GM21447 (cell line): ENCODE measurements at regions not wholly inside any gene's neighbourhood (a gene's known extent, or its start where the extent isn't known, plus 50 kb on each side); places are given as distances from the start of the nearest gene placed in this dataset.

Source experiments
- ATAC-seq: cut with Tn5 transposase; IDR thresholded peaks from one replicate; pipeline ENCODE4 v1.9.1; 2021; ENCODE audit not compliant: unreplicated experiment

GRCh38 chr1:198861636-198862035, 222.8 kb downstream of the PTPRC start:
- no peak for ATAC-seq

- ATAC-seq, result no peak
These were observed 225.9 kb downstream of the PTPRC start for GRCh38 chr1:198864695-198865094.

- ATAC-seq, result no peak
These were observed 226.5 kb downstream of the PTPRC start for GRCh38 chr1:198865319-198865718.

- no peak for ATAC-seq
These were observed 228.3 kb downstream of the PTPRC start for GRCh38 chr1:198867182-198867581.

GRCh38 chr1:198873696-198874230, 234.9 kb downstream of the PTPRC start:
- no peak for ATAC-seq

- no peak for ATAC-seq
These were observed 237.6 kb downstream of the PTPRC start for GRCh38 chr1:198876371-198876871.

GRCh38 chr1:198878566-198878965, 239.7 kb downstream of the PTPRC start:
- no peak for ATAC-seq

GRCh38 chr1:198879711-198880306, 241.0 kb downstream of the PTPRC start:
- ATAC-seq, result no peak

GRCh38 chr1:198880397-198880796, 241.6 kb downstream of the PTPRC start:
- ATAC-seq, result no peak

GRCh38 chr1:198880818-198881597, 242.2 kb downstream of the PTPRC start:
- no peak for ATAC-seq

GRCh38 chr1:198883184-198883583, 244.3 kb downstream of the PTPRC start:
- no peak for ATAC-seq

- ATAC-seq, result no peak
These were observed 249.0 kb downstream of the PTPRC start for GRCh38 chr1:198887866-198888265.

GRCh38 chr1:198888379-198888943, 249.6 kb downstream of the PTPRC start:
- ATAC-seq, result no peak

- no peak for ATAC-seq
These were observed 250.3 kb downstream of the PTPRC start for GRCh38 chr1:198889101-198889500.

- no peak for ATAC-seq
These were observed 250.9 kb downstream of the PTPRC start for GRCh38 chr1:198889749-198890148.

- no peak for ATAC-seq
These were observed 251.5 kb downstream of the PTPRC start for GRCh38 chr1:198890214-198890930.

GRCh38 chr1:198892065-198892464, 253.2 kb downstream of the PTPRC start:
- ATAC-seq, result no peak

GRCh38 chr1:198893141-198893540, 254.3 kb downstream of the PTPRC start:
- ATAC-seq, result no peak

GRCh38 chr1:198893763-198894444, 255.1 kb downstream of the PTPRC start:
- no peak for ATAC-seq

GRCh38 chr1:198901266-198901665, 262.4 kb downstream of the PTPRC start:
- ATAC-seq, result no peak

GRCh38 chr1:198902655-198903054, 263.8 kb downstream of the PTPRC start:
- no peak for ATAC-seq
